Endothelial cell of umbilical vein (primary cell): ENCODE measurements at regions not wholly inside any gene's neighbourhood (a gene's known extent, or its start where the extent isn't known, plus 50 kb on each side); places are given as distances from the start of the nearest gene placed in this dataset.

Source experiments
- BruUV-seq: library from RNA; stranded (reverse); fragments of 400-500 nt; replicated peaks from 2 replicates; lab custom pipeline; 2021; lab: Mats Ljungman, UMichigan
- CTCF ChIA-PET: fragments of 300-600, 350-600 bp; sonication (Branson Sonifier 250); formaldehyde crosslinking; loops from one replicate; lab custom pipeline; 2021; ENCODE audit warnings: antibody characterized with exemption, inconsistent platforms; lab: Charles Lee
- POLR2A ChIA-PET: fragments of 300-600, 350-600 bp; sonication (Branson Sonifier 250); formaldehyde crosslinking; loops from one replicate; lab custom pipeline; 2021; ENCODE audit warnings: antibody characterized with exemption, inconsistent platforms; lab: Charles Lee
- DNase-seq: peaks from one replicate; pipeline ENCODE4 v3.0.0-alpha.2; 2011; ENCODE audit warnings: low read depth, low spot score
- FAIRE-seq: peaks from 2 replicates; lab custom pipeline; 2011; peaks lifted over from hg19 to GRCh38; lab: Jason Lieb, UNC
- H2AFZ ChIP-seq: 2 replicates; pipeline ENCODE4 v1.6.0; 2012; ENCODE audit warnings: low read depth, low read length, control low read depth, inconsistent platforms
- H3K27ac ChIP-seq: 2 replicates; pipeline ENCODE4 v1.5.1; 2011; ENCODE audit warnings: low read depth, mild to moderate bottlenecking, control low read depth, low read length, moderate library complexity; ENCODE audit not compliant: insufficient read depth
- H3K27me3 ChIP-seq, 2 experiments: 2 replicates each; pipeline versions ENCODE4 v1.6.0 to v1.6.1; 2011; ENCODE audit warnings: low read length in 2 of 2, mixed read lengths in 1 of 2; ENCODE audit not compliant: control insufficient read depth in 2 of 2, insufficient read depth in 2 of 2
- H3K36me3 ChIP-seq, 2 experiments: 2 replicates in 1 of 2; 3 replicates in 1 of 2; pipeline ENCODE4 v1.5.1; 2011; ENCODE audit warnings: low read length in 2 of 2, mild to moderate bottlenecking in 1 of 2, moderate library complexity in 1 of 2; ENCODE audit not compliant: control insufficient read depth in 2 of 2, insufficient read depth in 2 of 2; ENCODE audit errors: extremely low read depth in 1 of 2
- H3K4me1 ChIP-seq: 3 replicates; pipeline ENCODE4 v1.5.1; 2011; ENCODE audit warnings: mild to moderate bottlenecking, low read length; ENCODE audit not compliant: control insufficient read depth, insufficient read depth; ENCODE audit errors: extremely low read depth
- H3K4me2 ChIP-seq: 2 replicates; pipeline ENCODE4 v1.6.1; 2011; ENCODE audit warnings: low read length, control low read depth, mixed read lengths; ENCODE audit not compliant: insufficient read depth
- H3K4me3 ChIP-seq, 3 experiments: fragments of 200-600 bp in 1 of 3; sonication (generic), shearing (Covaris generic) in 1 of 3; replicated peaks in 1 of 3; 2 replicates each; pipeline ENCODE4 v1.5.1; 2011 to 2016; ENCODE audit warnings: control low read depth in 3 of 3, low read length in 3 of 3, mild to moderate bottlenecking in 2 of 3, inconsistent platforms in 1 of 3, low read depth in 1 of 3, moderate library complexity in 1 of 3; ENCODE audit not compliant: insufficient read depth in 1 of 3
- H3K79me2 ChIP-seq: 2 replicates; pipeline ENCODE4 v1.6.0; 2012; ENCODE audit warnings: low read length, inconsistent platforms; ENCODE audit not compliant: control insufficient read depth, insufficient read depth
- H3K9ac ChIP-seq: replicated peaks from 2 replicates; pipeline ENCODE3; 2011; ENCODE audit warnings: low read length, control low read depth; ENCODE audit not compliant: insufficient read depth; ENCODE audit errors: extremely low read depth
- H3K9me1 ChIP-seq: replicated peaks from 3 replicates; pipeline ENCODE4 v1.6.0; 2011; ENCODE audit warnings: mild to moderate bottlenecking, low read length; ENCODE audit not compliant: control insufficient read depth, insufficient read depth; ENCODE audit errors: extremely low read depth
- H3K9me3 ChIP-seq: replicated peaks from 2 replicates; pipeline ENCODE4 v1.5.1; 2012; ENCODE audit warnings: low read length, inconsistent platforms; ENCODE audit not compliant: control insufficient read depth, insufficient read depth
- H4K20me1 ChIP-seq: replicated peaks from 2 replicates; pipeline ENCODE3; 2011; ENCODE audit warnings: mild to moderate bottlenecking, low read length; ENCODE audit not compliant: control insufficient read depth, insufficient read depth; ENCODE audit errors: extremely low read depth
- CTCF ChIP-seq, 2 donors: IDR thresholded peaks; 1 replicate in 1 of 2; 2 replicates in 1 of 2; pipeline ENCODE4 v1.5.1; 2011; ENCODE audit warnings: low read length in 2 of 2, mild to moderate bottlenecking in 2 of 2, moderate library complexity in 2 of 2, control low read depth in 1 of 2, inconsistent platforms in 1 of 2, low read depth in 1 of 2; ENCODE audit not compliant: insufficient read depth in 1 of 2; ENCODE audit errors: extremely low read depth in 1 of 2
- EZH2 ChIP-seq: IDR thresholded peaks from 2 replicates; pipeline ENCODE4 v1.6.1; 2012; ENCODE audit warnings: borderline replicate concordance, low read depth, mild to moderate bottlenecking, moderate library complexity, low read length, inconsistent platforms; ENCODE audit not compliant: severe bottlenecking
- FOS ChIP-seq: IDR thresholded peaks from 2 replicates; pipeline ENCODE4 v1.6.1; 2011; ENCODE audit warnings: mild to moderate bottlenecking, low read length, moderate library complexity, borderline replicate concordance; ENCODE audit not compliant: insufficient read depth
- GATA2 ChIP-seq: IDR thresholded peaks from 2 replicates; pipeline ENCODE4 v1.7.0; 2011; ENCODE audit warnings: low read depth, mild to moderate bottlenecking, moderate library complexity, mixed read lengths, low read length; ENCODE audit not compliant: insufficient read length, insufficient read depth
- JUN ChIP-seq: IDR thresholded peaks from 2 replicates; pipeline ENCODE4 v1.6.1; 2011; ENCODE audit warnings: borderline replicate concordance, low read depth; ENCODE audit not compliant: insufficient read length, insufficient read depth
- MYC ChIP-seq: IDR thresholded peaks from one replicate; pipeline ENCODE4 v1.6.1; 2011; ENCODE audit warnings: mild to moderate bottlenecking, low read depth, low read length
- POLR2A ChIP-seq: IDR thresholded peaks from 2 replicates; pipeline ENCODE4 v1.6.1; 2012; ENCODE audit warnings: low read depth, mild to moderate bottlenecking, control low read depth, low read length
- POLR2AphosphoS5 ChIP-seq: IDR thresholded peaks from 2 replicates; pipeline ENCODE4 v1.6.1; 2012; ENCODE audit warnings: low read depth, mild to moderate bottlenecking, control low read depth, low read length, moderate library complexity; ENCODE audit not compliant: insufficient read depth
- dilution Hi-C: fragments of 300-500 bp; cut with MboI; formaldehyde crosslinking; loops from one replicate; pipeline ENCODE4 v1.15.0; 2019; ENCODE audit warnings: low sequenced_read_pairs; ENCODE audit not compliant: extremely low pct_ligation_motif_present
- intact Hi-C: fragments of 100-400 bp; cut with micrococcal nuclease; formaldehyde crosslinking; loops from one replicate; pipeline ENCODE4 v1.10.0; 2022
- TF ChIP-seq, protein P1 (sequence below): IDR thresholded peaks from 2 replicates; pipeline ENCODE4 v1.6.1; 2011; ENCODE audit not compliant: insufficient read depth, insufficient read length

DNA sequence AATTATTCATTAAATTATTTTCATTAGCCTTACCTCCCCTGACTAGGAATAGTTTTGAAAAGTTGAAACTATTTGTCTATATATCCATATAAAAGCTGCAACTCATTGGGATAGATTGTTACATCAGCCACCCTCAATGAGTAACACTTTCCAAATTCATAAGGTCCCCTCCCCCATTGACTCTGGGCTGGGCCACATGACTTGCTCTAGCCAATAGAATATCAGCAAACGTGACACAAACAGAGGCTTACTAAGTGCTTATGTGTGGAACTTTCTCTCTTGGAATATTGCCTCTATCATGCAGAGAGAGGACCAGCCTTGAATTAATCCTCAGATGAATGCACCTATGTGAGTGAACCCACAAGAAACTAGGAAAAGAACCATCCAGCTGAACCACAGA lies 213.7 kb downstream of the CCDC59 start:
- no peak for DNase-seq
- Histone ChIP-seq H2AFZ (no peak overlapping the region), H3K4me2 (no peak overlapping the region), H3K27ac (no peak overlapping the region), H3K9me1 (no peaks in the 10 kb centered on the region), H3K4me1 (no peaks in the 10 kb centered on the region), H3K4me3 (no peak overlapping the region), H3K9me3 (no peaks in the 10 kb centered on the region), H3K27me3 (no peaks in the 10 kb centered on the region), H3K9ac (no peak overlapping the region), H4K20me1 (no peaks in the 10 kb centered on the region), H3K79me2 (no peaks in the 10 kb centered on the region), H3K36me3 (no peaks in the 10 kb centered on the region)
- CTCF ChIA-PET, result no interaction called here
- no TSS peak for BruUV-seq
- intact Hi-C loops (no loop called here), dilution Hi-C loops (no loop called here)
- POLR2A ChIA-PET, result no interaction called here
- no peak for FAIRE-seq
- TF ChIP-seq GATA2 (no peak), CTCF (IDR thresholded peaks at IDR 0.05; ENCODE audit: extremely low read depth in 1 of 2, insufficient read depth in 1 of 2, low read depth in 1 of 2, low read length in 2 of 2) (no peak), POLR2A (no peak), JUN (no peak), EZH2 (no peak), POLR2AphosphoS5 (no peak), MYC (no peak), FOS (no peak)
- TF ChIP-seq, protein P1, sequence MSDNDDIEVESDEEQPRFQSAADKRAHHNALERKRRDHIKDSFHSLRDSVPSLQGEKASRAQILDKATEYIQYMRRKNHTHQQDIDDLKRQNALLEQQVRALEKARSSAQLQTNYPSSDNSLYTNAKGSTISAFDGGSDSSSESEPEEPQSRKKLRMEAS, result no peak
